Endodermal cell (in vitro differentiated cells): ENCODE measurements at regions not wholly inside any gene's neighbourhood (a gene's known extent, or its start where the extent isn't known, plus 50 kb on each side); places are given as distances from the start of the nearest gene placed in this dataset.

Experiments
- DNase-seq: peaks from one replicate; pipeline ENCODE4 v3.0.0-alpha.2; 2017
- H3K27ac ChIP-seq: 2 replicates; pipeline ENCODE4 v1.5.1; 2013; ENCODE audit warnings: mild to moderate bottlenecking, low read depth, low read length, moderate library complexity
- H3K27me3 ChIP-seq: 2 replicates; pipeline ENCODE4 v1.6.1; 2013; ENCODE audit warnings: mild to moderate bottlenecking, low read length, moderate library complexity; ENCODE audit not compliant: insufficient read depth, control insufficient read depth, poor library complexity, severe bottlenecking
- H3K36me3 ChIP-seq: 2 replicates; pipeline ENCODE4 v1.7.0; 2013; ENCODE audit warnings: mild to moderate bottlenecking, low read length, moderate library complexity; ENCODE audit not compliant: control insufficient read depth, insufficient read depth
- H3K4me1 ChIP-seq: one replicate; pipeline ENCODE4 v1.7.0; 2013; ENCODE audit warnings: low read length; ENCODE audit not compliant: control insufficient read depth, insufficient read depth
- H3K4me3 ChIP-seq: 2 replicates; pipeline ENCODE4 v1.5.1; 2013; ENCODE audit warnings: mild to moderate bottlenecking, low read length, moderate library complexity
- H3K9ac ChIP-seq: 2 replicates; pipeline ENCODE4 v1.6.1; 2013; ENCODE audit warnings: mild to moderate bottlenecking, low read length, moderate library complexity; ENCODE audit not compliant: poor library complexity, severe bottlenecking; ENCODE audit errors: extremely low read depth
- H3K9me3 ChIP-seq: 2 replicates; pipeline ENCODE4 v1.6.1; 2013; ENCODE audit warnings: mild to moderate bottlenecking, low read length, moderate library complexity; ENCODE audit not compliant: control insufficient read depth
- H3K27ac Mint-ChIP-seq: 2 replicates; pipeline ENCODE4 v1.8.0; 2020; ENCODE audit warnings: mixed read lengths
- H3K27me3 Mint-ChIP-seq: 2 replicates; pipeline ENCODE4 v1.8.0; 2021; ENCODE audit warnings: mild to moderate bottlenecking, mixed read lengths; ENCODE audit not compliant: insufficient read depth
- H3K36me3 Mint-ChIP-seq: 2 replicates; pipeline ENCODE4 v1.8.0; 2020; ENCODE audit warnings: low read depth, mixed read lengths
- H3K4me1 Mint-ChIP-seq: 2 replicates; pipeline ENCODE4 v1.8.0; 2020; ENCODE audit warnings: mixed read lengths
- H3K4me3 Mint-ChIP-seq: 2 replicates; pipeline ENCODE4 v1.8.0; 2020; ENCODE audit warnings: mild to moderate bottlenecking, moderate library complexity, mixed read lengths
- H3K9me3 Mint-ChIP-seq: 2 replicates; pipeline ENCODE4 v1.8.0; 2020; ENCODE audit warnings: mild to moderate bottlenecking, mixed read lengths
- CTCF ChIP-seq: fragments of 200-600 bp; sonication (generic); conservative IDR thresholded peaks from 2 replicates; pipeline ENCODE4 v1.5.0; 2021; ENCODE audit warnings: antibody characterized with exemption, mild to moderate bottlenecking
- WGBS, 2 experiments: methylation state at CpG; one replicate each; pipeline versions ENCODE4 v1.1.5 to v1.1.7; 2013; ENCODE audit warnings: missing lambda C conversion rate in 2 of 2, mixed read lengths in 1 of 2; ENCODE audit not compliant: insufficient coverage in 1 of 2, insufficient read length in 1 of 2; 5-methylcytosine and 5-hydroxymethylcytosine counted together

GRCh38 chr4:83920375-83920774, 384.5 kb downstream of the GPAT3 start:
- Histone ChIP-seq H3K27ac (no peak overlapping the region), H3K9me3 (no peaks in the 10 kb centered on the region), H3K27me3 (no peaks in the 10 kb centered on the region), H3K4me1 (peaks cover 3% of the 10 kb centered on the region), H3K9ac (no peak overlapping the region), H3K4me3 (no peak overlapping the region), H3K36me3 (no peaks in the 10 kb centered on the region)
- no peak for TF ChIP-seq CTCF
- Mint-ChIP-seq H3K27me3 (no peaks in the 10 kb centered on the region), H3K9me3 (peaks cover 2% of the 10 kb centered on the region), H3K27ac (no peak overlapping the region), H3K4me3 (no peak overlapping the region), H3K4me1 (peaks cover 17% of the 10 kb centered on the region), H3K36me3 (no peaks in the 10 kb centered on the region)
- WGBS, 2 experiments: 67 to 95% methylated on average over 1 to 3 of the region's 3 CpGs
- DNase-seq: no peak

GRCh38 chr4:83917572-83917971, 381.7 kb downstream of the GPAT3 start:
- H3K27ac Mint-ChIP-seq: no peak overlapping the region
- H3K27me3 ChIP-seq: no peaks in the 10 kb centered on the region
- H3K9ac ChIP-seq: no peak overlapping the region
- no peaks in the 10 kb centered on the region for H3K9me3 ChIP-seq
- no peak overlapping the region for H3K4me3 Mint-ChIP-seq
- no peak overlapping the region for H3K4me3 ChIP-seq
- no peaks in the 10 kb centered on the region for H3K27me3 Mint-ChIP-seq
- H3K4me1 Mint-ChIP-seq: peaks cover 17% of the 10 kb centered on the region
- TF ChIP-seq CTCF: no peak
- H3K27ac ChIP-seq: no peak overlapping the region
- H3K36me3 ChIP-seq: no peaks in the 10 kb centered on the region
- peaks cover 2% of the 10 kb centered on the region for H3K9me3 Mint-ChIP-seq
- DNase-seq: no peak
- peaks cover 3% of the 10 kb centered on the region for H3K4me1 ChIP-seq
- 91 to 100% methylated on average over 3 to 8 of the region's 8 CpGs for WGBS, 2 experiments
- H3K36me3 Mint-ChIP-seq: no peaks in the 10 kb centered on the region

GRCh38 chr4:83910693-83911092, 374.8 kb downstream of the GPAT3 start:
- peaks cover 5% of the 10 kb centered on the region for H3K4me1 Mint-ChIP-seq
- no peaks in the 10 kb centered on the region for H3K27me3 ChIP-seq

More at GRCh38 chr4:83910693-83911092, 374.8 kb downstream of the GPAT3 start:
- no peaks in the 10 kb centered on the region for H3K27me3 Mint-ChIP-seq
- Histone ChIP-seq H3K27ac (no peak overlapping the region), H3K9ac (no peak overlapping the region), H3K36me3 (no peaks in the 10 kb centered on the region), H3K4me3 (no peak overlapping the region), H3K9me3 (no peaks in the 10 kb centered on the region), H3K4me1 (no peaks in the 10 kb centered on the region)
- WGBS, 2 experiments: 97% methylated on average over 1 of the region's 1 CpG; no CpG with 5 or more reads in 1 of the 2 experiments
- H3K36me3 Mint-ChIP-seq: no peaks in the 10 kb centered on the region
- TF ChIP-seq CTCF: no peak
- H3K27ac Mint-ChIP-seq: no peak overlapping the region
- no peak for DNase-seq
- H3K9me3 Mint-ChIP-seq: no peaks in the 10 kb centered on the region
- H3K4me3 Mint-ChIP-seq: no peak overlapping the region
